Nucleus accumbens (tissue), 56 donors: ENCODE measurements at regions not wholly inside any gene's neighbourhood (a gene's known extent, or its start where the extent isn't known, plus 50 kb on each side); places are given as distances from the start of the nearest gene placed in this dataset.

Experiments used
- DNase-seq, 56 donors: peaks; one replicate each; lab custom pipeline; 2025; lab: John Stamatoyannopoulos, UW

DNA sequence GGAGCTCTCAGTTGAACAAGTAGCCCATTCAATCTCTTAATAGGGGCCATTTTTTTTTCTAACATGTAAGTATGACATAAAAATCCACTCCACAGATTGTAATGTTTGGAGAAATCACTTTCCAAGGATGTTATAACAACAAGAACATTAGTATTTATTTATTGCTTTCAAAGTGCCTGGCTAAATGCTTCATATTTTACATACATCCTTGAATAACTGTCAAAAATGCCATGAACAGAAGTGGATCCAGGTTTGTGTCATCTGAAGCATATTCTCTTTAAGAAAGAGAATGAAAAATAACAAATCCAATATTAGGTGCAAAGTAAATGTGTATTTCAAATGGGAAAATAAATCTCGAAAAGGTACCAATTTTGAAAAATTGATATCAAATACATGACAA lies 344.0 kb upstream of the FAT3 start:
- no peak for DNase-seq

DNA sequence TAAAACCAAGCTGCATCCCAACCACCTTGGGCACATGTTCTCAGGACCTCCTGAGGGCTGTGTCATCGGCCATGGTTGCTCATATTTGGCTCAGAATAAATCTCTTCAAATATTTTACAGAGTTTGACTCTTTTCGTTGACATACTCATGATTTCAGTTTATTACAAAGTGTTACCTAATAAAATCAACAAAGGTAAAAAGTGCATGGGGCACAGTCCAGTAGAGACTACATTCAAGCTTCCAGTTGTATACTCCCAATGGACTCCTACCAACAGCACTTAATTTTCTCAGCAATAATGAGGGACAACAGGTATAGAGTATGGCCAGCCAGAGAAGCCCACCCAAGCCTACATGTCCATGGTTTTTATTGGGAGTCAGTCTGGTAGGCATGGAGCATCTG lies 347.9 kb upstream of the FAT3 start:
- DNase-seq = no peak

DNA sequence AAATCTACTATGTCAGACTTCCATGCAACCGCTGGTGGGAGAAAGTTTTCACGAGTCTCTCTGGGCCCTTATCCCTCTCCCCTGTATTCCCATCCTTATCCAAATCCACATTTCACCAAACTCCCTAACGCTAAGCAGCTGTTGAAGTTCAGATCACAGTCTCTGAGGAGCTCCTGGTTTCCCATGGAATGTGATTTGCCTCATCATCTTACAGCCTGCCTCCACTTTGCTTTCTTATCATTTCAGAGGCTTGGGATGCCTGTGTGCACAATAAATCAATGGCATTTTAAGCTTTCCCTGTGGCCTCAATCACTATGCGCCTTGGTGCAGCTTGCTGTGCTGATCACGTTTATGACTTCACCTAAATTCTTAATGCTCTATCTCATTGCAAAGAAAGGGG lies 352.4 kb upstream of the FAT3 start:
- no peak for DNase-seq

DNA sequence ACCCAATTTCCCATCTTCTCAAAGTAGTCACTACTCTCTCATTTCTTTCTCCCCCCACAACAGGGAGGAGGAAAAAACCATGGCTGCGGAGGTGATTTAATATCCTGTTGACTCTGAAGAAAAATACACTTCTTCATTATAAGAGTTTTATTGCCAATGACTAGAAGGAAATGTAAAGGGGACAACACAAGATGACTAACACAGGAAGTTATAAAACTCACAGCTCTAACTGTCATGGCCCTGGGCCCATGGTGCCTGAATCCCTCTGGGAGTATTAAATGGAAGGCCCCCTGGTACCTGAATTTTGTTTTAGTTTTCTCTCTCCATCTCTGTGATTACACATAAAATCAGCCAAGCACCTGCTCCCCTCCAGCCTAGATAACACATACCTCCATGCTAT lies 352.8 kb upstream of the FAT3 start:
- DNase-seq = no peak

DNA sequence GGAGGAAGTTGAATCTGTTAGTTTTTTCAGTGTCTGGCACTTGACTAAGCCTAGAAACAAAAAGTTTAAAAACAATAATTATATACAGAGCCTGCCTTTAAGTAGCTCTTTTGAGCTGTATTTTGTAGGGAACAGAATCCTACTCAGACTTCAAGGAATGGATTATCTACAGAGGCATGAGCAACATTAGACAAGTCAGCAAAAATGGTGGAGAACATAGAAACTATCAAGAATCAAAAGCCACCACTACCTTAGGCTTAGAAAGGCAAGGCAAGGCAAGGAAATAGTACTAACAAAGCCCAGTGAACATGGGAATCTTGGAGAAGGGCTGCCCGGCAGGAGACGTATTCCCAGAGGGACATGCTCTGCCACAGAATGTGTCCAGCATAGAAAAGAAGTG lies 353.6 kb upstream of the FAT3 start:
- no peak for DNase-seq

DNA sequence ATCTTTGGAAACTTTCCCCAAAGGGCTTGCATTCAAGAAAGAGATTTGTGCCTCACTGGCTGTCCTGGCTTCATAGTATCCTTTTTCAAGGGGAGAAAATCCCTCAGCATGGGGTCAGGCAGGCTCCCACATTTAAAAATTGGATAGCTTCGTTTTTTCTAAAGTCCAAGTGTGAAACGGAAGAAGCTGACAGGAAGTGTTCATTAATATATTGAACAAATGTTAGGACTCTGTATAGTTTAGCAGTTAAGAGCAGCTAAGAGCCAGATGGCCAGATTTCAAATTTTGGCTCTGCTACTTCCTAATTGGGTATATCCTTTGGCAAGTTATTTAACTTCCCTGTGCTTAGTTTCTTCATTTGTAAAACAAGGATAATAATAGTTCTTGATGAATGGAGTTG lies 354.9 kb upstream of the FAT3 start:
- DNase-seq = peak in 2 of 56 donors; percentile 3 to 4

DNA sequence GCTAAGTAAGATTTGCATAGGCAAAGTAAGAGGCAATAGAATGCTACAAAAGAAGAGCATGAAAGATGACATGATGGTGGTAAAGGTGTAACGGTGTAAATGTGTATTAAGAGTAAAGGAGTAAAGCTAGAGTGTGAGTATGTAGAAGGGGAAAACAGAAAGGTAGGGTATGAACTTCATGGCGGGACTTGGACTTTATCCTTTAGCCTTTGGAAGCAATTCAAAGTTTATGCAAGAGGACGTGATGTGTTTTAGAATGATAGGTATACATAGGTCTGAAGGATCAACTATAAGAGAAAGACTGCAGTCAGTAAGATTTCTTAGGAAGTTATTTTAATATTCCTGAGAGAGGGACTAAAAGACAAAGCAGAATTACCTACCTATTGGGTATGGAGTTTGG lies 358.0 kb upstream of the FAT3 start:
- DNase-seq = no peak

DNA sequence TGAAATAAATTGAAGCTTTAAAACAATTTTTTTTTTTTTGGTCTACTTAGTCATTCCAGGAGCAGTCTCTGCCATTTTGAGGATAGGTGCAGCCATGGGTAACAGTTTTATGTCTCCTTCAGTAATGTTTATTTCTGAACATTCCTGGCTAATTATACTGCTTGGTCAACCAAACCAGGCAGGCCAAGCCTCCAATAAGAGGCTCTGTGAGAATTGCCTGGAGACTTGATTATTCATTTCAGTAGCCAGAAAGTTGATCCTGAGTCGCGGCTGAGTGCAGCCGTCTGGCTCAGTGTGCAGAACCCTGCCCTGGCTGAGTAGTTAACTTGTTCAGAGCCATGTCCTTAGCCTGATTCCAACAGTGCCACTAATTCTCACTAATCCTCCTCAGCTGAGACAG lies 364.0 kb upstream of the FAT3 start:
- no peak for DNase-seq

DNA sequence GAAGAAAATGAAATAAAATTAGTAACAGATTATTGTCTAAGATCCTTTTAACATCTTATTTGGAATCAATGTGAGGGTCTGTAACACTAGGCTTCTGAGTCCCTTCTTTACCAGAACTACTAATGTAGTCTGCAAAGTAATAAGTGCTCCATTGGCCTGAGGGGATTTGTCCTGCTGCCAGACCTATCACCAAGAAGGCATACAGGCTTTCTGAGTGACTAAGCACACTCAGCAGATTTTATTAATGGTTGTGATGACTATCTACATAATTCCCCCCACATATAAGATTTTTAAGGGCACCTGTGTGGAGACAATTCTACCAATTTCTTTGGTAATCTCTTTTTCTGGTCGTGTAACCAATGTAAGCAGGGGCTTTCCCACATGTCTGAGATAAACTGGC lies 365.0 kb upstream of the FAT3 start:
- DNase-seq = no peak

DNA sequence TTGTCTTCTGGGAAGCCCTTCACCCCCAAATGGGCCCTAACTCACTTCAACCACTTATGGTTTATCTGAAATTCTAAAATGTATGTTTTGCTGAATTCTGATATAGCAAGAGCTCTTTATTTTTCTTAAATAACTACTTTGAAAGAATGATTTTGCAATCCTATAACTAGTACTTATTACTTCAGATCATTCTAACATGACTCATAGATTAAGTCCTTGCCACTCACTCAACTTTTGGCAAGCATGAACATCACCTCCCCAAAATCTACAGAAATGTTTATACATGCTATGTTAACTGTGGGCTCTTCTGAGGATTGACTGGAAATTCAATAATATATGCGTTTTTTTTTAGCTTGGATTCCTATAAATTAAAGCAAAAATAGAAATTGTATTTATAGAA lies 367.4 kb upstream of the FAT3 start:
- no peak for DNase-seq

DNA sequence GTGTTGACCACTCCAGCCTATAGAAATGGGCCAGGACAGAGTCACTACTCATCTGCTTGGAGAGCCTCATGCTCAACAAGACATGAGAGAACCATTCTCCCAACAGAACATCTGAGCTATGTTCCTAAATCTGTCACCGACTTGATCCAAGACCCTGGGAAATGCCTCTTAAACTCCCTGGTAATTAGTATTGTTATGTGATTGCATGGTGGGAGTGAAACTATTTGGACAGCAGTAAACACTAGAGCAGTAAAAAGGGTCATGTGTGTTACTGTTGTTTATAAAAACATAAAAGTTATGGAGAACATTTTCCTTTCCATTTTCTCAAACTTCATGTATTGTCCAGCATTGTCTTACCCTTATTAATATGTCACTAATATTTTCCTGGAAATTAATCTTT lies 369.8 kb upstream of the FAT3 start:
- no peak for DNase-seq

DNA sequence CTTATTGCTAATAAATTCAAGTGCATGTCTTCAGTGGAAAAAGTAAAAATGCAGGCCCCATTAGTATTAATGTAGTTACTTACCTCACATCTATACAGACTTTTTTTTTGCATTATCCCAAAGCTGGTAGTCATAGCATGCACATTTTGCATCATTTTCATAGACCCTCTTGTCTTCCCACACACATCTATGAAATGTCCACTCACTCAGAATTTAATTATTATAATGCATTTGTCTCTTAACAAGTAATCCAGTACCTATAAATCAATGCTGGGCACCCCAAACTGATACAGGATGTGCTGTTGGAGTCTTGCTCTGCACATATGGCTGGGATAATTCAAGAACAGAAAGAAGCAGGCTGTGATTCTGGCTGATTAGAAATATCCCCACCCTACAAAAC lies 370.4 kb upstream of the FAT3 start:
- no peak for DNase-seq

DNA sequence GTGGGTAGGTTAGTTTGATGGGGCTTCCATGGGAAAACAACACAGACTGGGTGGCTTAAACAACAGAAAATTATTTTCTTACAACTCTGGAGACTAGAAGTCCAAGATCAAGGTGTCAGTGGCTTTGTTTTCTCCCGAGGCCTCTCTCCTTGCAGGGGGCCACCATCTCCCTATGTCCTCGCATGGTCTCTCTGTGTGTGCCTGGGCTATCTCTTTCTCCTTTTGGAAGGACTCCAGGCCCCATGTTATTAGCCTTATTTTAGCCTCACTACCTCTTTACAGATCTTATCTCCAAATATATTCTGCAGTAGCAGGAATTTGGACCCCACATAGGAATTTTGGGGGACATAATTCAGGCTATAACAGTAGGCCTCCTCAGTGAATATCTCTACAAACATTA lies 372.7 kb upstream of the FAT3 start:
- DNase-seq = no peak

DNA sequence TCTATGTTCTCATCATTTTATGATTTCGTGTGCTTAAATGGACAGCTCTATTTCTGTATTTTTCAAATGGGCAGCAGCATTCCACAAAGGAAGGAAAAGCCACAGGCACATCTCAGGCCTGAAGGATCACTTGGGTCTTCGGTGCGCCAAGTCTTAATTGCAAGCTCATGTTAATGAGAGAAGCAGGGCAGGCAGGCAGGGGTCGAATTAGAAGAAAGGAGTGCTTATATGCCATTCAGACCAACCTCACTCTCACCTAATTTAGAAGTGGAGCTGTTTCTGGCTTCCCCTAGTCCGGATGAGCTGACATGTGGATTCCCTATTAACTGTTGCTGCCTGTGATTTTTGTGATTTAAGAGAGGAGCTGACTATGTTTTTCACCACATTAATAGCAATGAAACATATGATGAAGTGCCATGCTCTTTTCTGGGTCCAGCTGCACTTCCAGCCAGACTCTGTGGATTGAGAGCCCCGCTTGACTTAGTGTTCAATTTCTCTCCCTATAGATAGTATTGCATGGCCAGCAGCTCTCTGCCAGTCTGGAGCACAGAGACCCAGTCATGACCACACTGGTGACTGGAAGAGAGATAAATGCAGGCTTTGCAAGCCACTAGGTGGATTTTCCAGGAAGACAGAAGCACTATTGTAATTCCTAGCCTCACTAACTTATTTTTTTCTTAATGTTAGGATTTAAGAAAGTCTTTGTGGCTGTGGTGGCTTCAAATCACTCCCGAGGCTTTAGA lies 373.9 kb upstream of the FAT3 start:
- peak in 2 of 56 donors; percentile 5 to 16 for DNase-seq

DNA sequence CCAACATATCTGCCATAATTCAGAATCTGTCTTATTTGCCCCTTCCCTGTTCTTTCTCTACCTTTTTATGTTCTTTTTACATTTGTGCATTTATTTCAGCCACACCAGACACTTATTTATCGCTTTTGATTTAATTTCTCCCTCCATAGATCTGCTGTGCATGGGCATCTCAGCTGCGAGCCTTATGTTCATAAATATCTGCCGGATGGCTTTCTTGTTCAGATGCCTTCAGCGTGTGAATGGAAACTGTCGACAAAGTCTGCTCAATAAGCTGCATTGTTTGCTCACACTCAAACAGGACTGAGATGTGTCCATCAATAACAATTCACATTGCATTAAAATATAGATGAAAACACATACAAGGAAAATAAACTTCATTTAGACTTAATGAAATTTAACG lies 374.6 kb upstream of the FAT3 start:
- no peak for DNase-seq

DNA sequence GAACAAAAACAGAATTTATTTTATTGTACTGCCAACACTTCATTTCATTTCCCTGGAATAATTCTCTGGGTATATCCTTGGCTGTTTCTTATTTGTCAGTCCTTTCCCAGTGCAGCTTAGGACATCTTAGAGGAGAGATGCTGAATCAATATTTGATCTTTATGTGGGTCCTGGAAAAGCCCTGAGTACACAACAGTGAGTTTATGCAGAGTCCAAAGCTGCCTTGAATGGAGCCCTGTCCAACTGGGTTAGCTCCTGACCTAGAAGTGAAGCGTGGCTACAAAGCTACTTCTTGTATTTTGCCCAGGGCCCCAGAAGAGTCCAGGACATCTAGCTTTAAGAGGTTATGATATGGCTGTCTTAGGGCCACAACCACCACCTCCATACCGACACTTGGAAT lies 378.0 kb upstream of the FAT3 start:
- DNase-seq = no peak

DNA sequence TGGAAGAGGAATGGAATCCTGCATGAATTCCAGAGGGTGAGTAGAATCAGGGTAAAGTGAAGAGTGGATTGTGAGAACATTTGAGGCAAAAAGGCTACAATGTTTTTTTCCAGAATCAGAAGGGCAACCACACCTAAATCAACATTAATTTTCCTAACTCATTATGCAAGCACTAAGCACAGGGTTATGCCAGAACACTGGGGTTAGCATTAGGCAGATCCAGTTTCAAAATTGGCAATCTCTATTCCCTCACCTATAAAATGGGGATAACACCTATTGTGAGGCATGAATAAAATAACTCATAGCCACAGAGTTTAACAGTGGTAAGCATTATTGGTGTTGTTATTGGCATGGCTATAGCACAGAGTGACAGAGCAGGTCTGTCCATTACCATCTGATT lies 378.6 kb upstream of the FAT3 start:
- DNase-seq = no peak

DNA sequence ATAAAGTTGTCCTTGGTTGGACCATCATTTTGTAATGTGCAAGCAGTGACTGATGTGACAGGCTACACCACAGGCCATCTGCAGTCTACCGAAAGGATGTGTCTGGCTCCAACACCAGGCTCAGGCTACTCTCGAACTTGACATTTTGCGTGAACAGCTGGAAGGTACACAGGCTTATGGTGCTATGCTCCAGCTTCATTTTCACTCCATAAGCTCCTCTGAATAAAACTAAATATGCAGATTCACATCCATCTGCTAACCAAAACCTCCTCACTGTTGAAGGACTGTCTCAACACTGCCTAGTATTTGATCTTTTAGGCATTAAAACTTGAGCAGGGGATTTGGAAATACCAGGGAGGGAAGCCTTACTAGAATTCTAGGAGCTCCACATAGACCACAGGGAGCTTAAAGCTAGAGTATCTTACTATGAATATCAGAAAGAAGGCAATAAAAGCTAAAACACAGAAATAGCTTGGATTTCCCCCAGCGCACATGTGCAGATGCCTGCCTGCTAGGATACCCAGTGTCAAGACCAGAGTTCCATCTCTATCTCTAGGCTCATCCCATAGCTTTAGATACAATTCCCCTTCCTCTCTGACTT lies 383.9 kb upstream of the FAT3 start:
- no peak for DNase-seq

DNA sequence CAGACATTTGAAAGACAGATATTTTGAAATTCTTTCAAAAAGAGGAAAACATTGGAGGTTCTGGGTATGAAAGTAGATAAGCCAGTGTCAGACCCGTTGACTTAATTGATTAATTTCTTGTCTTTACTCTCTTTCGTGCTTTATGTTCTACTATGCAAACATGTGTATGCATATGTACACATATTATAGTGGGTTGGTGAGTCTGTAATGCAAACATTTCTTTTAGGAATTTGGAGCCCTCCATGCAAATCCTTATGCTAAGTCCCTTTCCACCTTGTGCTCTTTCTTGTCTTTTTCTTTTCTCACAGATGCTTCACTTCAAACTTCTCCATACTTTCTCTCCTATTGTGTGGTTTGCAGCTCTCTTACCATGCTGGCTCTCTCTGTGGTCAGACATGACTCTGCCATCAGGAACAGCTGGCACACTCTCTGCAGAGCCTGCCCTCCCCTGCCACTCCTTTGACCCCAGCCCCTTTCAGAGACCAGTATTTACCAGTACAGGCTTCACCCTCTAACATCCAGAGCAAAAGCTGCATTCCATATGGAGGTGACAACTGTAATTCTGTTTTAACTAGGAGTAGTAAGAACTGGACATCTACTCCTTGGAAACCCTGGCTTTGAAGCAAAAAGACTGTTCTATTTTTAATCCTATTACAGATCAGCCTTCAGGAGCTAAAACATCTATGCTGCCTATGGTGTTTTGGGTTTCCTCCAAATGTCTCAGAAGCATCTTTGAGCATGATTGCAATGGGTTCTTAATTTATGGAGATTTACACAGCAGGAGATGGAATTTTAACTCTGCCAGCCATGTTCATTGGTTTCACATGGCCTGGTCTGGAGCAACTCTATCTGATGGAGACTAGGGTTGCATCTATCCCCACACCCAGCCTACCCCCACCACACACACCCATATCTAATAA lies 386.9 kb upstream of the FAT3 start:
- DNase-seq = no peak

DNA sequence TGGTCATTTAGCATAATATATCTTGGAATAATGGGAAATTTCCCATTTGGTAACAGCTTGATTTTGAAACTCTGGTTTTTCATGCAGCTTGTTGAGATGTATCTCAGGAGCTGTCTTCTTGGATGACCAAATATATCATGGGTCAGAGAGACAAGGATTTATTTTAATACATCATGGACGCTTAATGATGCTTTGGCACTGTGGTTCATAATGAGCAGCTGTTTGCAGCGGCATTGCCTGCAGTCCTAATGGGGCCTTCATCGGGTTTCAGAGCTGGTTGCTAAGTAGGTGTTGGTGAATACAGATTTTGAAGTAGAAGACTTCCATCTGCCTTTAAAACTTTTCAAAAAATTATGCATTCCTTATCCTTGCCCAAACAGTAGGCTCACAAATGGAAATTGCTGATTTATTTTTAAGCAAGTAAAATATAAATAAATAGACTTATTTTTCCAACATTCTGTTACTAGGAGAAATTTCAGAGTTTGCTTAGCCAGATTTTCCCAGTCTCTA lies 389.5 kb upstream of the FAT3 start:
- DNase-seq = no peak

DNA sequence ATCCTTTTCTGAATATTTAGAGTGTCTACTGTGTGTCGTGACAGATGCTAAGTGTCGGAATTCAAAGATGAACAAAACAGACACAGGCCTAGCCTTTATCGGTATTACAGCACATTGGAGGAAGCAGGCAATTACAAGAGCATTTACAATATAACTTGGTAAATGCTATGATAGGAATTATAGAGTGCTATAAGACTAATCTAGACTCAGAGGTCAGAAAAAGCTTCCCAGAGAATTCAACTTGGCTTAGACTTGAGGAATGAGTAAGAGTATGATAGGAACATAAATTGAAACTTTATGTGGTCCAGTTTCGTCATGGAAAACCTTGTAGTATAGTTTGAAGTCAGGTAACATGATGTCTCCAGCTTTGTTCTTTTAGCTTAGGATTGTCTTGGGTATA lies 395.7 kb upstream of the FAT3 start:
- no peak for DNase-seq
